ENCODE measurements at regions not wholly inside any gene's neighbourhood (a gene's known extent, or its start where the extent isn't known, plus 50 kb on each side); places are given as distances from the start of the nearest gene placed in this dataset.
"Not testable (repeated sequence)": the region's sequence is repeated elsewhere in the genome, so short reads cannot be mapped to it uniquely, and the experiment has no call there.

DNA sequence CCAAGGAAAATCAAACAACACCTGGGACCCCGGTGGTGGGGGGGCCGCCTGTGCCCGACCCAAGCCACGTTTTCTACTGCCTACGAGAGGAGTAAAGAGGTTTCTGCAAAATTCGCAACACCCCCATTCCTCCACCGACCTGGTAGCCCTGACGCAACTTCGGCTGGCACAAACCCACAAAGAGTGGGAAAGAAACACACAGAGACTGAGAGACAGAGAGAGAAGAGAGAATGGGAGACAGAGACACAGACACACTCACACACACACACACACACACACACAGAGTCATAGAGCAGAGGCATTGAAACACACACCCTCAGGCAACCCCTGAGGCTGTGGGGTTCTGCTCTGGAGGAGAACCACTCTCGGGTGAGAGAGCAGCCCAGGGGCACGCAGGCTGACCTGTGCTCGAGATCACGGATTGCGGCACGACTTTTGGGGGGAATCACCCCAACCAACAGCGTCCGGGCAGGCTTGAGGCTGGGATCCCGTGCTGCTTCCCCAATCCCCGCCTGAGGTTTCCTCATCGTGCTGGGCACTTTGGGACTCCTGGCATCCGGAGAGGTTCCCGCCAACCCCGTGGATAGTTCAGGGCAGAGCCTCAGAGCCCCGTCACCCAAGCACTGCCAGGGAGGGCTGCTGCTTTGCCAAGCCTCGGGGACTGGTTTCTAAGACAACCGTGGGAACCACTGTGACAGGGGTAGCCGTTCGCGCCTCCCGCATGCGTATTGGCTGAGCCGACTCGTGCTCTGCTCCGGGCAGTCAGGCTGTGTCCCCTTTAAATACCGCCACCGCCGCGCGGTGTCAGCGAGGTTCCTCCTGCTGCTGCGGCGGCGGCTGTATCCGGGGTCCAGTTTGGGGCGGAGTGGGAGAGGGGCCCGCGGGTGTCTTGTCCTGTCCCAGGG is 682.4 kb upstream of the TPTE start:
- no peak for DNase-seq

DNA sequence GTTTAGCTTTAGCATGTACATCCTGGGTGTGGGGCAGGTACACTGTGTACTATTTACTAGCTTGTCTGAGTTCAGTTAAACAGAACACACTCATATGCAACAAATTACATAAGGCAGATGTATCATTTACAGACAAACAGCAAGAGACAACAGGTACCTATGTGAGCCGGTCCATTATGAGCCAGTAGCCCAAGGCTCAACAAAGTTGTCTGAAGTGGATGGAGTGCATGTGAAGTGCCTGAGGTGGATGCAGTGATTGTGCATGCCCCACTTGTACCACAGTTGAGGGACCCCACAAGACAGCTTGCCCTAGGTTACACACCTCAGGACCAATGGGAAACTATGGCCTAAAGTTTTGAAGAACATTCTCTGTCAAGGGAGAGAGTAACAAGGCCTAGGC is 677.3 kb upstream of the TPTE start:
- DNase-seq = not testable (repeated sequence)

DNA sequence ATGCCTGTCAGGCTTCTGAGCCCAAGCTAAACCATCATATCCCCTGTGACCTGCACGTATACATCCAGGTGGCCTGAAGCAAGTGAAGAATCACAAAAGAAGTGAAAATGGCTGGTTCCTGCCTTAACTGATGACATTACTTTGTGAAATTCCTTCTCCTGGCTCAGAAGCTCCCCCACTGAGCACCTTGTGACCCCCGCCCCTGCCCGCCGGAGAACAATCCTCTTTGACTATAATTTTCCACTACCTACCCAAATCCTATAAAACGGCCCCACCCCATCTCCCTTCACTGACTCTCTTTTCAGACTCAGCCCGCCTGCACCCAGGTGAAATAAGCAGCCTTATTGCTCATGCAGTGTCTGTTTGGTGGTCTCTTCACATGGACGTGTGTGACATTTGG is 673.9 kb upstream of the TPTE start:
- not testable (repeated sequence) for DNase-seq

DNA sequence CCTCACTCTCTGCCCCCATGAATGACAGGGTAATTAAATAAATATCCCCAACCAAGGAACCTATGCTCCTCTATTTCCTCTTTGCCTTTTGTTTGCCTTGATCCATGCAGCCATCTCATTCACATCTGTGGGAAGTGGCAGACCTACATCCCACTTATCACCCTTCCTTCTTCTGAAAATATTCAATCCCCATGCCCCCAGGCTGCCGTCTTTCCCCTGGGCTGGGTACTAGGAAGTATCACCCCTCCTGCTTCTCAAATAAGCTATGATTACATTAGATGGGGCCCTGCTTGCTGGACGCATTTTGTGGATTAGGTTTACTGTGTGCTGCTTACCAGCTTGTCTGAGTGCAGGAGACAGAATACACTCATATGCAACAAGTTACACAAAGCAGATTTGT is 670.2 kb upstream of the TPTE start:
- DNase-seq = not testable (repeated sequence)

DNA sequence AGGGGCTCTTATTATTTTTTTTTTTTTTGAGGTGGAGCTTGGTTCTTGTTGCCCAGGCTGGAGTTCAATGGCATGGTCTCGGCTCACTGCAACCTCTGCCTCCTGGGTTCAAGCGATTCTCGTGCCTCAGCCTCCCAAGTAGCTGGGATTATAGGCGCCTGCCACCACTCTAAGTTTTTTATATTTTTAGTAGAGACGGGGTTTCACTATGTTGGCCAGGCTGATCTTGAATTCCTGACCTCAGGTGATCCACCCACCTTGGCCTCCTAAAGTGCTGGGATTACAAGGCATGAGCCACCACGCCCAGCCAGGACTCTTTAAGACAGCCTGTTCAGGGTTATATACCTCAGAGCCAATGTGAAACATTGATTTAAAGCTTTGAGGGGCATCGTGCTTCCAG is 669.7 kb upstream of the TPTE start:
- not testable (repeated sequence) for DNase-seq

DNA sequence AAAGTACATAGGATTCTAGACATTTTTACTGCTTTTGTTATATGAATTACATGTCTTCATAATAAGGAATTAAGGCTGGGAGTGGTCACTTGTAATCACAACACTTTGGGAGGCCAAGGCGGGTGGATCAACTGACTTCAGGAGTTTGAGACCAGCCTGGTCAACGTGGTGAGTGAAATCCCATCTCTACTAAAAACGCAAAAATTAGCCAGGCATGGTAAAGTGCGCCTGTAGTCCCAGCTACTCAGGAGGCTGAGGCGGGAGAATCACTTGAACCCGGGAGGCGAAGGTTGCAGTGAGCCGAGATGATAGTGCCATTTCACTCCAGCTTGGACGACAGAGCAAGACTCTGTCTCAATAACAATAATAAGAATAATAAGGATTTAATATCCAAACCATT is 663.8 kb upstream of the TPTE start:
- DNase-seq = not testable (repeated sequence)

DNA sequence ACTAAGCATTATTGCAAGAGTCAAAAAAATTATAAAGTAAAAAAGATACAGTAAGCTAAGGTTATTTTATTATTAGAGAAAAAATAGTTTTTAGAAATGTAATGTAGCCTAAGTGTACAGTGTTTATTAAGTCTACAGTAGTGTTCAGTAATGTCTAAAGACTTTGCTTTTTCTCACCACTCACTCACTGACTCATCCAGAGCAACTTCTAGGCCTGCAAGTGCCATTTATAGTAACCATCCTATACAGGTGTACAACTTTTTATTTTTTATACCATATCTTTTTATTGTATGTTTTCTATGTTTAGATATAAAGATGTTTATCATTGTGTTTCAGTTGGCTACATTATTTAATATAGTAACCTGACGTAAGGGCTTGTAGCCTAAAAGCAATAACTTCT is 661.5 kb upstream of the TPTE start:
- DNase-seq = not testable (repeated sequence)

DNA sequence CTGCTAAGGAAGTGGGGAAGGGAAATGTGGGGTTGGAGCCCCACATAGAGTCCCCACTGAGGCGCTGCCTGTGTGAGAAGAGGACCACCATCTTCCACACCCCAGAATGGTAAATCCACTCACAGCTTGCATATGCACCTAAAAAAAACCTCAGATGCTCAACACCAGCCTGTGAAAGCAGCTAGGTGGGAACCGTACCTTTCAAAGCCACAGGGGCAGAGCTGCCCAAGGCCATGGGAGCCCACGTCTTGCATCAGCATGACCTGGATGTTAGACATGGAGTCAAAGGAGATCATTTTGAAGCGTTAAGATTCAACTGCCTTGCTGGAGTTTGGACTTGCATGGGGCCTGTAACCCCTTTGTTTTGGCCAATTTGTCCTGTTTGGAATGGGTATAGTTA is 658.9 kb upstream of the TPTE start:
- not testable (repeated sequence) for DNase-seq

DNA sequence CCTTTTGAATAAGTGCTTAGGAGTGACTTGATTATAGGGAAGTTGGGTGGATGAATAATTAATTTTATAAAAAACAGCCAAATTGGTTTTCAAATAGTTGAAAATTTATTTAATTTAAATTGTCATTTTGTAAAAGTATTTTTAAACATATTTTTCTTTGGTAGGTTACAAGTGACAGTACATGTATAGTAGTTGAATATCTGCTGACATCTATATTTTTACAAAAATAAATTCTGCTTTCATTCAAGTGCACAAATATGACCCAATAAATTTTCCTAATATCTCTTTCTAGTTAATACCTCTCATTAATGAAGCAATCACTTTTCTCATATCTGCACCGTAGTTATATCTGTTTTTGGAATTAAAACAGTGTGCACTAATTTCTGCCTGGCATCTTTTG is 653.6 kb upstream of the TPTE start:
- not testable (repeated sequence) for DNase-seq

DNA sequence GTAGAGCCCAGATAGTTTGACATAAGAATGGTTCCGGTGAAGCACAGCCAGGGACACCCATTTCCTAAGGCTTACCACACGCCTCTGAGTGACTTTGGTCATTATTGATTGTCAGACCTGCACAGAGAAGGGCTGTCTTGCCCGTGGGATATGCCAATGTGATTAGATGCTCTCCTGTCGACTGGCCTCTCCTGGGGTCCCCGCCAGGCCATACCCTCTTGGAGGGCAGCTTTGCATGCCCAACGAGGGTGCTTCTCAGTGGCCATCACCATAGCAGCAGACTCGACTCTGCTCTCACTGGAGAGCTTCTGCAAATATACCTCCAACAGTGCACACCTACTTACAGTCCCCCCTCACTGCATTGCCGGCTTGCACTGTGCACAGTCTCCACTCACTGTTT is 648.3 kb upstream of the TPTE start:
- not testable (repeated sequence) for DNase-seq

DNA sequence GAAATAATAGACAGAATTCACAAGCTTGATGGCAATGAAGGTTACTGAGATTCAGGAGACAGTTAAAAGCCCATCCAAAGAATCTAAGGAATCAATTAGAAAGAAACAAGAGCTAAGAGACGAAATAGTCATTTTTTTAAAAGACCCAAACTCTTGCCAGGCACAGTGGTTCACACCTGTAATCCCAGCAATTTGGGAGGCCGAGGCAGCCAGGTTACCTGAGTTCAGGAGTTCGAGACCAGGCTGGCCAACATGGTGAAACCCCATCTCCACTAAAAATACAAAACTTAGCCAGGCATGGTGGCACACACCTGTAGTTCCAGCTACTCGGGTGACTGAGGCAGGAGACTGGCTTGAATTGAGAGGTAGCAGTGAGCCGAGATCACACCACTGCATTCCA is 647.2 kb upstream of the TPTE start:
- not testable (repeated sequence) for DNase-seq

DNA sequence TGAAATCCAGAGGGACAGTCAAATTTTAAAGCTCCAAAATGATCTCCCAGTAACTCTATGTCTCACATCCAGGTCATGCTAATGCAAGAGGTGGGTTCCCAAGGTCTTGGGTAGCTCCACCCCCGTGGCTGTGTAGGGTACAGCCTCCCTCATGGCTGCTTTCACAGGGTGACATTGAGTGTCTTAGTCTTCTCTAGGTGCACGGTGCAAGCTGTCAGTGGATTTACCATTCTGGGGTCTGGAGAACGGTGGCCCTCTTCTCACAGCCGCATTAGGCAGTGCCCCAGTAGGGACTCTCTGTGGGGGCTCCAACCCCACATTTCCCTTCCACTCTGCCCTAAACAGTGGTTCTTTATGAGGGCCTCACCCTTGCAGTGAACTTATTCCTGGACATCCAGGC is 640.0 kb upstream of the TPTE start:
- not testable (repeated sequence) for DNase-seq

DNA sequence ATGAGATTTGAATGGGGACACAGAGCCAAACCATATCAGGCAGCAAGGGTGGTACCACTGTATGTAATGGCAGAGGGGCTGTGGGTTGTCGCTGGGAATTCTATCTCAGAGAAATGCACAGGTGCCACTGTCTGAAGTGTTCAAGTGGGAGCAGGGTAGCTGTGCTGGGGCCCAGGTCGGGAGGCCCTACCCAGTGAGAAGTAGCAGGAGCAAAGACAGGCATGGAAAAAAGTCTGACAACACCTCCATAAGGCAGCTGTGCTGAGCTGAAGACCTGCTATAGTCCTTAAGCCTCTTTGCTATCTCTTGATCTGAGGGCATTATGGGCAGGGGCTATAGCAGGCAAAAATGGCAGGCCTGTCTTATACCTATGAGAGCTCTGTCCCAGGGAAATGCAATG is 638.3 kb upstream of the TPTE start:
- DNase-seq = not testable (repeated sequence)

DNA sequence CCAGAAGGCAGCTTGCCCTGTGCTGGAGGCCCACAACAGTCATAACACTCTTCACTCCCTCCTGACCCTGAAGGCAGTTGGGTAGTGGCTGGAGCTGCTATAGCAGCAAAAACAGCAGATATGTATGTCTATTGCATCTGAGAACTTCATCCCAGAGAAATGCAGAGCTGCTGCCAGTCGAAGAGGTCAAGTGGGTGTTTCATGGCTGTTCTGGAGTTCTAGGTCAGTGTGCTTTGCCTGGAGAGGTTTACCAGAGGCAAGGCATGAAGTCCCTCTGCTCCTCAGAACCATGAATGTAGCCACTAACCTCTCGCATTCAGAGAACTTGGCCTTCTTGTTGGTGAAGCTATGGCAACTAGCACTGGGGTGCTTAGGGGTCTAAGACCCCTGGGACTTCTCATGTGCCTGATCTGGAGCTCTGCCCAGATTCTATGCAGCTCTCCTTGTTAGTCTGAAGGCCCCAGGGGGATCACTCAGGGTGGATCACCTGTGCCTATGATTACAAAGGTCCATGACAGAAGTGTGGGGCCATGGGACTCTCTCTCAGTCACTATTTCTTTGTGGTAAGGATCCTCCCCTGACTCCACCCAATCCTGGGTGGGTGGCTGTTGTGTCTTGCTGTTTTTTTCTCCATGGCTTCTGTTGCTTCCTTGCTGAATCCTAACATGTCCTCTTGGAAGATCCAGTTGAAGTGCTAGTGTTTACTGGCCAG is 637.7 kb upstream of the TPTE start:
- DNase-seq = not testable (repeated sequence)

DNA sequence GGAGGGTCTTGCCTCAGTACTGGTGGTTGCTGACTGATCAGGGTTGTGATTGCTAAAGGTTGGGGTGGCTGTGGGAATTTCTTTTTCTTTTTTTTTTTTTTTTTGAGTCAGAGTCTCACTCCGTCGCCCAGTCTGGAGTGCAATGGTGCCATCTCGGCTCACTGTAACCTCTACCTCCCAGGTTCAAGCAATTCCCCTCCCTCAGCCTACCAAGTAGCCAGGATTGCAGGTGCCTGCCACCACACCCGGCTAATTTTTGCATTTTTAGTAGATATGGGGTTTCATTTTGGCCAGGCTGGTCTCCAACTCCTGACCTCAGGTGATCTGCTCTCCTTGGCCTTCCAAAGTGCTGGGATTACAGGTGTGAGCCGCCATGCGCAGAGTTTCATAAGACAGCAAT is 632.9 kb upstream of the TPTE start:
- DNase-seq = not testable (repeated sequence)

DNA sequence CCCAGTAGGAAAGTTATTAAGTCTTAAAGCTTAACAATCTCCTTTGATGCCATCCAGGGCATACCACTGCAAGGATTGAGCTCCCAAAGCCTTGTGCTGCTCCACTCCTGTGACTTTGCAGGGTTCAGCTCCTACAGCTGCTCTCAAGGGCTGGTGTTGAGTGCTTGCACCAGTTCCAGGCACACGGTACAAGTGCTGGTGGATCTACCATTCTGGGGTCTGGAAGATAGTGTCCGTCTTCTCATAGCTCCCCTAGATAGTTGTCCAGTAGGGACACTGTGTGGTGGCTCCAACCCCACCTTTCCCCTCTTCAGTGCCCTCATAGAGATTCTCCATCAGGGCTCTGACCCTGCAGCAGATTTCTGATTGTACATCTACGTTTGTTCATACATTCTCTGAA is 617.8 kb upstream of the TPTE start:
- not testable (repeated sequence) for DNase-seq

DNA sequence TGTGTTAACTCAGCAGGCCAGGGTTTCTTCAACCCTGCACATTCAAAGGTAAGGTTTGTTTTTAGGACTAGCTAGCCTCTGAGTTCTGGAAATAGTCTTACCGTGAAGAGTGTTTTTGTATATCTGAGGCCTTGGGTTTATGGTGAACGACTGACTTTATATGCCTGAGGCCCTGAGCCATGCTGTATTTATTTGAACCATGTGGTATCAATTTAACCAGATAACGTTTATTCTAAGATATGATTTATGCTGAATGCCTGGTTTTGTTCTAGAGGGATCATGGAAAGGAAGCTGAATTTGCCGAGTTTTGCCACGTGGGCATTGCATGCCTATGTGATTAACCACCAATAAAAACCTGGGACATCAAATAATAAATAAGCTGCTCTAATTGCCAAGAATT is 607.2 kb upstream of the TPTE start:
- not testable (repeated sequence) for DNase-seq

DNA sequence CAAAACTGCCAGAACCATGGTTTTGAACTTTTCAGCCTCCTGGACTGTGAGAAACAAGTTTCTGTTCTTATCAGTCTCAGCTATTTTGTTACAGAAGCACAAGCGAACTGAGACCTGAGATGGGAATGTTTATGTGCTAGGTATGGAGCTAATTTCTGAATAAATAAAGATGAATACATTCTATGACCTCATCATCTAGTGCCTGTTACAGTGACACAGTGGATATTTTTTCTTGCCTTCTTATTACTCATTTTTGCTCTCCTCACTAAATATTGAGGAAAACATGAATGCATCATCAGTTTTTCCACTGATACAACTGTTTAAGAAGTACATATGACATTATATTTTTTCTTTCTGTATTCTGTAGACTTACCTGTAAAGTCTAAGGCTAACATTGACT is 601.9 kb upstream of the TPTE start:
- DNase-seq = not testable (repeated sequence)

DNA sequence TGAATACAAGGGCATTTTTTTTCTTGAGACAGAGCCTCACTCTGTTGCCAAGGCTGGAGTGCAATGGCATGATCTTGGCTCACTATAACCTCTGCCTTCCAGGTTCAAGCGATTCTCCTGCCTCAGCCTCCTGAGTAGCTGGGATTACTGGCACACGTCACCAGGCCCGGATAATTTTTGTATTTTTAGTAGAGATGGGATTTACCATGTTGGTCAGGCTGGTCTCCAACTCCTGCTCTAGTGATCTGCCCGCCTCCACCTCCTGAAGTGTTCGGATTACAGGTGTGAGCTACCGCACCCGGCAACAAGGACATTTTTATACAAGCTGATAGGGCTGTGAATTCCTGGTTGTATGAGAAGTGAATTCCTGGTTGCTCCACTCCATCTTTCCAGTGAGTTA is 577.7 kb upstream of the TPTE start:
- not testable (repeated sequence) for DNase-seq

DNA sequence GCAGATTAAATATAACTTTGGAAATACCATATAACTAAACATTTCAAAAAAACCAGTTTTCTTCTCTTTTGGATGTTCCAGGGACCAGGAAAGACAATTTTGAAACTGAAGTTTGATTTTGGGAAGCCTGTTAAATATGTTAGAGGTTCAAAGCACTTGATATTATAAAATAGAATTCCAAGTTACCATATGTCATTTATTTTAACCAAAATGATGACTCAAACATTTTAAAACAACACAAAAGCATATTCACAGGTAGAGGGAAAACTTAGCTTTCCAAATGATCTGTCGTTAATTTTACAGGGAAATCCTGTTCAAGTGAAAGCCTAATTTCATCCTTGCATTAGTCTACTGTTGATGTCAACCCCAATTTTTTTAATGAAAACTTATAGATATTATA is 575.3 kb upstream of the TPTE start:
- DNase-seq = not testable (repeated sequence)

DNA sequence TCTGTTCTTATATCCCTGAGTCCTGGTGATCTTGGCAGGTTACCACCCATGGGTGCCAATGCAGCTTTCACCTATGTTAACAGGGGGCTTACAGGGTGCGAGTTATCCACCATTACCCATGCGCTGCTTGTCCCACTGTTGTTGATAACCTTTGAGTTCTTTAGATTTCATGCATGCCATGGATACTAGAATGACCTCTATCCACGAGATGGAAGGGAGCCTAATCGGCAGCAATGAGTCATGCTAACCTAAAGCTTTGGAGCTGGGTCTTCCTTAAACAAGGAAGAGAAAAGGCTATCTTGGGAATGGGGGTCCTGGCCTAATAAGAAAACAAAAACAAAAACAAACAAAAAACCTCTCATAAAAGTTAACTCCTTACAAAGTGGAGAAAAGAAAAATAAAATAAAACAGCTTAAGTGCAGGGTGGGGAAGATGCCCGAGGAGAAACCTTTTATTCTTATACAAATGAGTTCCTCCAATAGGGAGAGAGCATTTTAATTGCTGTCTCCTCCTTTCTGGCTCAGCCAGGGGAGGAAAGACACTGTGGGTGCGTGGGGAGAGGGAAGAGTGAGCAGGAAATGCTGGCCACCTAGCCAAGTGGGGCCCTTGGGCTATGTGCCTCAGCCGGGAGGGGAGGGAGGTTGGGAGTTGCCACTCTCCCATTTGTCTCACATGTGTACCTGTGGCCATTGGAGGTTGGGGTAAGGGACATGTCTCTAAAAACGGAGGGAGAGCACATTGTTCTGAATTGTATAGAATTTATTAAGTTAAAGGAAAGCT is 571.7 kb upstream of the TPTE start:
- not testable (repeated sequence) for DNase-seq

DNA sequence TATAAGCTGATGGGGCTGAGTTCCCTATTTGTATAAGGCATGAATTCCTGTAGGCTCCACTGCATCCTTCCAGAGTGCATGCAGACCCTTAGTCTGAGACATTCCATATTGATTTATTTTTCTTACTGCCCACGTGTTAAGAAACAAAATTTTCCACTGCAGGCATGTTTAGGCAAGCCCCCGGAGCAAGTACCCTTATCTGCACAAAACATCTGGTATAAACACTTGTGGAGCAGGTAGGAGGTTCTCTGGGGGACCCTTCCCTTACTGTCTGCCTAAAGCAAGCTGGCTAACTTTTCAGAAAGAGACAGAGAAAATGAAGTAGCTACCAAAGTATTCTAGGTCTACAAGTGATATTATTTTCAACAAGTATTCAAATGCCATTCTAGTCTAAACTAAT is 571.0 kb upstream of the TPTE start:
- not testable (repeated sequence) for DNase-seq

DNA sequence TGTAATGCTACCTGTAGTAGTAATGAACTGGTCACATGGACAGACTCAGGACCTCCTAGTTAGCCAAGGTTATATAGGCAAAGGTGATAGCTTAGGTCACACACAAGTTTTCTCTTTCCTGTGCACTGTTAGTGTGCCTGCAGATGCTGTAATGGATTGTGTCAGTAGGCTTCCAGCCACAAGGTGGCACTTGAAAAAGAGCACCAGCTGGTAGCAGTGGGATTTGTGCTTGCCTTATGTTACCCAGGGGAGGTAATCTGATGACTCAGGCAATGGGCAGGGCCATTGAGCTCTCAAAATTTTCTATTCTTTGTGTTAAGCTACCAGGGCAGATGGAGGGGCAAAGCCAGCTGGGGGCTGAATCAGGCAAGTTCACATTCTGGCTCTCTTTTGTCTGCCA is 562.6 kb upstream of the TPTE start:
- DNase-seq = not testable (repeated sequence)

All from stimulated activated CD4-positive, alpha-beta T cell treated with anti-CD3 and anti-CD28 coated beads, Interleukin-4, amount 100 ng/mL, for 1 hour (primary cell).